ENCODE measurements at regions not wholly inside any gene's neighbourhood (a gene's known extent, or its start where the extent isn't known, plus 50 kb on each side); places are given as distances from the start of the nearest gene placed in this dataset.
"Not testable (repeated sequence)": the region's sequence is repeated elsewhere in the genome, so short reads cannot be mapped to it uniquely, and the experiment has no call there.

DNA sequence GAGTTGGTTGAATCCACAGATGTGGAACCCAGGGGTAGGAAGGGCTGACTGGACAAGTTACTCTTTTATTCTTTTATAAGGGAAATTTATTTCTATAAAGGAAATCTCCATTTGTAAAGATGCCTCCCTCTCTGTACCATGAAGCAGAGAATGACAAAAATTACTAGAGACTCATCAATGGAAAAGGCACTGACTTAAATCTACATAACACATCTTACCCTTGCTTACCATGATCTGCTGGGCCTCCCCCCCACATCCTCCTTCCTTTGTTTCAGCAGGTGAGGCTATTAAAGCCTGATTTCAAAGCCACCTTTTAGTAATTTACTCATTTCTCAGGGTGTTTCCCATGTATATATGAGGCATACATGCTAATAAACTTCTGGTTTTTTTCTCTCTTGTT is 130.2 kb upstream of the HDDC2 start:
- no peak for DNase-seq (ENCODE audit: low spot score)

DNA sequence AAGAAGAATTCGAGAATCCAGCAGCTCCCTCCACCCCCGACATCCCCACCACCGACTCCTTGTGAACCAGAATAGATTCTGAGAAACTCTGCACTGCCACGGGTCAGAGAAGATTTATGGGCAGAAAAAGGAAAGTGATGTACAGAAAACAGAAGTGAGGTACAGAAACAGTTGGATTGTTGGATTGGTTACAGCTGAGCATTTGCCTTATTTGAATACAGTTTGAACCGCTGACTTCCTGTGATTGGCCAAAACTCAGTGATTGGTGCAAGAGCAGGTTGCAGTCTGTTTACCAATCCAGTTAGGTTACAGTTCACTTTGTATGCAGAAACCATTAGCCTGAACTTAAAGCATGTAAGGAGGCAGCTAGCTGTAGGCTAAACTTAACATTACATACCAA is 131.2 kb upstream of the HDDC2 start:
- DNase-seq (ENCODE audit: low spot score), result no peak

DNA sequence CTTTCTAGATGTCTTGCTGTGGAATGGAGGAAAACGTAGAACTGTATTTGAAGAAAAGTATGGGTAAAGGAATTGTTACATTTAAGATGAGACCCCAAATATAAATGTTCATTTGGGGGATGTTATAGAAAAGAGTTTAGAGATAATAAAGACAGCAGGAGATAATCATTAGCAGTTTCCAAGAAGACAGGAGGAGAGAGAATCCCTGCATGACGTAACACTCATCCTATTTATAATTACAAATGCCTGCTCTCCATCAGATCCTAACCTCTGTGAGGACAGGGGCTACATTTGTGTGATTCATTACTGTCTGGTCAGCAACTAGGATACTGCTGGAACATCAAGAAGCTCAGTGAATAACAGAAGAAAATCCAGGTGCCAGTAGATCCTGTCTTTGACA is 133.0 kb upstream of the HDDC2 start:
- no peak for DNase-seq (ENCODE audit: low spot score)

DNA sequence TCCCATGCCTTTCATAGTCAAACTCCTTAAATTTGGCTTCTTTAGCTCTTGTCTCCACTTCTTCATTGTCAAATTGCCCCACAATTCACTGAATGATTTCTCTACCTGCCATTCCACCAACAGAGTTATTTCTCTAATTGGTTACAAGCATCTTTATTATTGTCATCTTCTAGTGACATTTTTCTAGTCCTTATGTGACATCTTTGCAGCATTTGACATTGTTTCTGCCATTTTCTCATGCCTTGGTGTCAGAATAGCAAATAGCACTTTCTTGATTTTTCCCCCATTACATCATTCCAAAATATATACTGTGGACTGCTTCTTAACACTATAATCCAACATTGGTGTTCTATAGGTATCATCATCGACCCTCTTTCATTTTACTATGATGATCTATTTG is 137.7 kb upstream of the HDDC2 start:
- no peak for DNase-seq (ENCODE audit: low spot score)

DNA sequence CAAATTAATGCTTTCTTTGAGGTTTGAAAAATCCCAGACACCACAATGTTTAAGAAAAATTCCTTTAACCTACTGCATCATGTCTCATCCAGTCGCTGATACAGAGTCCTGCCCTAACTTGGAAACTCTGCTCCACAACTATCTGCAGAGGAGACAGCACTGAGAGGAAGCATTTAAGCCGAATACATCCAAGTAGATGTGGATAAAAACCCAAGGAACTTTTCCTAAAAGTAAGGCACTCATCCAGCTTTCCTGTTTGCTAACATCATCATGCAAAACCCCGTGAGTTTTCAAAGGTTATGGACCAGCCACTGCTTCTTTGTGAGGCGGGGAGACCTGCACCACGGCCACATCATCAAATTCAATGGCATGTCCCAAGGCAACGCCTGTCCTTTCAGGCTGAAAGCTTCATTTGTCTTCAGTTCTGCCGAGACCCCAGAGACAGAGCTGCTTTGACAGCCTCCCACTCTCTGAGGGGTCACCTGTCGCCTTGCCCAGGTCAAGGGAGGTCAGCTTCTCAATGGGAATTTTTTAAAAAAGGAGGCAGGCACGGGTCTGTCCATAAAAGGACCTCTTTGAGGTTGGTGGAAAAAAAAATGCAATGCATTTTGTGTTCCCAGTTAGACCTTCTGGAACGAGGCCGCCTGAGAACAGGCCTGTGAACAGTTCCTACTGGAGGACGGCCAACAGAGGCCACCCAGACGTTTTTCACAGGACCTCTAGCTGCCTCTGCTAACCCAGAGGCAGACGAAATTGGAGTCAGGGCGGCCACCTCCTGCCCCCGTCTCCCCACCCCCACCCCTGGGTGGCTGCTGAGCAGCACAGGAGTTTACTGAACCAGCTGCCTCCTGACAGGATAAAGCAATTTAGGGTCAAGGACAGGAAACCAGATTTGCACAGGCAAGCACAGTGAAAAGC is 142.5 kb upstream of the HDDC2 start:
- DNase-seq (ENCODE audit: low spot score), result no peak

DNA sequence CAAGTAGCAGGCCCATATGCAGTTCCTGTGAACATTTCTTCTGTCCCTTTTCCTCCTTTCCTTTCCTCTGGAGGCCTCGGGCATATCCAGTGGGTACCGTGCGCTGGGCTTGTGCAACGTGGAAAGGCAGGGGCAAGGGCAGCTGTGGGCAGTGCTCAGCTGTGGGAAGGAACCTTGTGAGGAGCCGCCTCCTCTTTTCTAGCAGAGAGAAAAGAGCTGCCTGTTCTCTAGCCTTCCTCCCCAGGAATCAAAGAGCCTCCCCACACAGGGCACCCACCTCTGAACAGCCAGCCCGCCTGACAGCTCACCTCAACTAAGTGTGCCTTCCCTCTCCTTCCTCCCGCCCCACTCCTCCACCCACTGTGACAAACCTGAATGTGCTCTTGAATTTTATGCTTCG is 143.3 kb upstream of the HDDC2 start:
- no peak for DNase-seq (ENCODE audit: low spot score)

DNA sequence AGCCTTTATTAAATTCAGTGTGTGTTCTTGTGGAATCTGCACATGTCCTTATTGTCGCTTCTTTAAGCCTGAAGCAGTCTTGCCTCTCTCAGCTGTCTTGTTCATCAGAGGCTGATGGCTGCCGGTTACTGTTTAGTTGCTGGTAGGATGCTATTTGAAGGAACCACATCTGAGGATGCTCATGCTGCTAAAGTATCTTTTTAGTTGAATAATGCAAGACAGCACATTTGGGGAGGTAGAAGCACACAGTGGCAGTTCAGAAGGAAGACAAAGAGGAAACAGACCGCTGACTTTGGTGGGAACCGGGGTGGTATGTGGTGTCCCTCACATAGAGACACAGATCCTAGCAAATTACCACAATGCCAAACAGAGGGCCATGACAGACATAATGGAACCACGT is 144.2 kb upstream of the HDDC2 start:
- DNase-seq (ENCODE audit: low spot score), result no peak

DNA sequence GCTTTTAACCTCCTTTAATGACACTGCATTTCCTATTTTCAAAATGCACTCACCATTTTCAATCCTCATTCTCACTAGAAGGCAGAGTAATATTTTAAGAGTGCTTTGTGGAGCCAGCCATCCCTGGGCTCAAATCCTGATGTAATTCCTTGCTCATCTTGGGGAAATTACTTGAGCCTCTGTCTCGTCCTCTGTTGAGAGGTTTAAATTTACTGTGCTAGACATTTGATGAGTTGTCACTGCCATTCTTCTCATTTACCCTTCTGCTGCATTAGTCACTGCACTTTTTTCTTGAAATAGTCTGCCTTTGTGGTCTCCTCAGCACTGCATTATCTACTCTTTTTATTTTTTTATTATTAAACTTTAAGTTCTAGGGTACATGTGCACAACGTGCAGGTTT is 150.0 kb upstream of the HDDC2 start:
- DNase-seq (ENCODE audit: low spot score), result no peak

DNA sequence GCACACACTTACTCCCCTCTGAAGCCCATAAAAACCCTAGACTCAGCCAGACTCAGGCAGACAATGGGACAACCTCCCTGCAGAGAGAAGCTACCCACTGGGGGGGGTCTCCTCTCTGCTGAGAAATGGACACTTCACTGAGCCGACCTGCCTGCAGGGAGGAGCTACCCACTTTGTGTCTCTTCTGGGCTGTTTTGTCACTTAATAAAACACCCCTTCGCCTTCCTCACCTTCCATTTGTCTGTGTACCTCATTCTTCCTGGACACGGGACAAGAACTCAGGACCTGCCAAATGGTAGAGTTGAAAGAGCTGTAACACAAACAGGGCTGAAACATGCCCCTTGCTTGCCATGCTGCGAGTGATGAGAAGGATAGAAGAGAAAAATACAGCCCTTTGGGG is 151.7 kb upstream of the HDDC2 start:
- DNase-seq (ENCODE audit: low spot score), result no peak

DNA sequence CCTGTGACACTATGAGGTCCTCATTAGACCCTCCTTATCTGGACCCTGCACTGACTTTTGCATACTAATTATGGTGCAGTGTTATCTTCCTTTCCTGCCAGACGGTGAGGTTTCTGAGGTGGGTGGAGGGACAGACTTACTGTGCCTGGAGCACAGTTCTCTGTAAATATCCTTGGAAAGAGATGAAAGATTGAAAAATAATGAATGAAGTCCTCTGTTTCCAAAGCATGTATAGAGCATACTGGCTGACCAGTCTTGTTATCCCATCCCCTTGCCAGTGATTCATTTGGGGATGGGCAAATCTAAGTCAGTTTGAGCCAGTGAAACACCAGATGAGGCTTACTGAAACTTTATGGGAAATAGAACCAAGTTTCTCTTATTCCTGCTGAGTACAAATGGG is 152.6 kb upstream of the HDDC2 start:
- DNase-seq (ENCODE audit: low spot score), result no peak

DNA sequence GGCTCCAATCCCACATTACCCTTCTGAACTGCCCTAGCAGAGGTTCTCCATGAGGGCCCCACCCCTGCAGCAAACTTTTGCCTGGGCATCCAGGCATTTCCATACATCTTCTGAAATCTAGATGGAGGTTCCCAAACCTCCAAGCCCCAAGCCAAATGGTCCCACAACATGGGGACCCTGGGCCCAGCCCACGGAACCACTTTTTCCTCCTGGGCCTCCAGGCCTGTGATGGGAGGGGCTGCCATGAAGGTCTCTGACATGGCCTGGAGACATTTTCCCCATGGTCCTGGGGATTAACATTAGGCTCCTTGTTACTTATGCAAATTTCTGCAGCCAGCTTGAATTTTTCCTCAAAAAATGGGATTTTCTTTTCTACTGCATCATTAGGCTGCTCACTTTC is 156.7 kb upstream of the HDDC2 start:
- DNase-seq (ENCODE audit: low spot score), result not testable (repeated sequence)

DNA sequence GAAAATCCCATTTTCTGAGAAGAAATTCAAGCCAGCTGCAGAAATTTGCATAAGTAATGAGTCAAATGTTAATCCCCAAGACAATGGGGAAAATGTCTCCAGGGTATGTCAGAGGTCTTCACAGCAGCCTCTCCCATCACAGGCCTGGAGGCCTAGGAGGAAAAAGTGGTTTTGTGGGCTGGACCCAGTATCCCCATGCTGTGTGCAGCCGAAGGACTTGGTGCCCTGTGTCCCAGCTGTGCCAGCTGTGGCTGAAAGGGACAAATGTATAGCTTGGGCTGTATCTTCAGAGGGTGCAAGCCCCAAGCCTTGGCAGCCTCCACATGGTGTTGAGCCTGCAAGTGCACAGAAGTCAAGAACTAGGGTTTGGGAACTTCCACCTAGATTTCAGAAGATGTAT is 163.6 kb upstream of the HDDC2 start:
- not testable (repeated sequence) for DNase-seq (ENCODE audit: low spot score)

DNA sequence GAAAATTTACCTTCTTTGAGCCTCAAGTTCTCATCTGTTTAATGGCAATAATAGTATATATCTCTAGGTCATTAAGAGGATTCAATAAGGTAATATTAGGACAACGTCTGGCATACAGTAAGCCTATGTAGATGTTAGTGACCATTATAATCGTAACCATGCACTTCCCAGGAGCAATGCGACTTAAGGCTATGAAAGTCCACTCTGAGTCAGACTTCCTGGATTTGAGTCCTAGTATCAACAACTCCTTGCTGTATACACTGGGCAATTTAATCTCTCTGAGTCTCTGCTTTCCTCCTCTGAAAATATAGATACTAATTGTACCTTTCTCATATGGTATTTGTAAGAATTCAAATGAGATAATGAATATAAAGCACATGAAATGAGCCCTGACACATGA is 168.1 kb upstream of the HDDC2 start:
- peak; percentile 4 for DNase-seq (ENCODE audit: low spot score)

DNA sequence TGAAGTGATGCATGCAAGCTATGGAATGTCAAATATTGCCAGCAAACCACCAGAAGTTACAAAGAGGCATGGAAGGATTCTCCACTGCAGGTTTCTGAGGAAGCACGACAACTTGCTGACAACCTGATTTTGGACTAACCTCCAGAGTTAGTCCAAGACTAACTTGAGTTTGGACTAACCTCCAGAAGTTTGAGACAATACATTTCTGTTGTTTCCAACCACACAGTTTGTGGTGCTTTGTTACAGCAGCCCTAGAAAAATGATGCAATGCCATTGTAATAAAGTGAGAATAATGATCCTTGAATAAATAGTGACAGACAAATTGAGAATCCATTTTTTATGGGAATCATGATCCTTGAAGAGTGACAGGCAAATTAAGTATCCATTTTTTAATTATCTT is 169.9 kb upstream of the HDDC2 start:
- no peak for DNase-seq (ENCODE audit: low spot score)

DNA sequence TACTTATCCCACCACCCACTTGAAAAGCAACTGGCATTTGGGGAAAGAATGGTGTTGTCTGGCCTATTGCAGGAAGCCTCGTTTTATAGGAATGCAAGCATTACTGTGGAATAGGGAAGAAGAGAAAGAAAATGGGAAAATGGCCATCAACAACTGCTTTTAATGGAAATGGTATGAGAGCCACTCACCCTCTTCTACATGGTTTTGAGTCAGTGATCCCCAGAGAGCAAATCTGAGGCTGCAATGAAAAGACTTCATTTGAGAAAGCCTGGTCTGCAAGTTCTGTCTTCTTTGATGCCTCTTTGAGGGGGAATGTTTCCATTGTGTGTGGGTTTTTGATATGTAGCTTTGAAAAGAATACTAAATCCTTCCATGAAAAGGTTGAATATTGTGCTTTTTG is 172.3 kb upstream of the HDDC2 start:
- no peak for DNase-seq (ENCODE audit: low spot score)

DNA sequence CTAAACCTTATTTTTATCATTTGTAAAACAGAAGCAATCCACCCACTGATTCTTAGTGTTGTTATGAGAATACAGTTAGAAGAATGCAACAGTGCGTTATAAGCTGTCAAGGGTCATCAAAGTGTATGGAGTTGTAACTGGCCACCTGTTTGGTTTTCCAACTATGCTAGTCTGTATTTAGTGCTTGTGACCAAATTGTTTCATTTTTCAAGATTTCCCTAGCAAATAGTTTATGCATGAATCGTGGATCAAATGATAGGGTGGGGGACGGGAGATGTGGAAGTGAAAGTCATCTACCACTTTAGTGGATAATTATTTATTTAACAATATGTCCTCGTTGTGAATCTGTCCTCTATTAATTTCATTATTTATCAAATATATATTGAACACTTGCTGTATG is 175.4 kb upstream of the HDDC2 start:
- no peak for DNase-seq (ENCODE audit: low spot score)

DNA sequence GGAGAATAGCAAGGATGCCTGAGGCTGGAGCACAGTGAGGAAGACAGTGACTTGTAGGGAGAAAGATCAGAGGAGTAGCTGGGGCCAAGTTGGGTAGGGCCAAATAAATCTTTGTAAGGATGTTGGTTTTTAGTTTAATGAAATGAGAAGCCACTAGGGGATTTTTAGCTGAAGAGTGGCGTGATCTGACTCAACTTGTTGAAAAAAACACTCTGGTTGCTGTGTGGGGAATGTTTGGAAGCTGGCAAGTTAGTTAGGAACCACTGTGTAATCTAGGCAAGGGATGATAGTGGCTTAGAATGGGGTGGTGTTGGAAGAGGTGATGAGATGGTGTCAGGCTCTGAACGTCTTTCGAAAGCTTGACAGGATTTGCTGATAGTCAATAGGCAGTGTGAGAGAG is 176.1 kb upstream of the HDDC2 start:
- DNase-seq (ENCODE audit: low spot score), result no peak

DNA sequence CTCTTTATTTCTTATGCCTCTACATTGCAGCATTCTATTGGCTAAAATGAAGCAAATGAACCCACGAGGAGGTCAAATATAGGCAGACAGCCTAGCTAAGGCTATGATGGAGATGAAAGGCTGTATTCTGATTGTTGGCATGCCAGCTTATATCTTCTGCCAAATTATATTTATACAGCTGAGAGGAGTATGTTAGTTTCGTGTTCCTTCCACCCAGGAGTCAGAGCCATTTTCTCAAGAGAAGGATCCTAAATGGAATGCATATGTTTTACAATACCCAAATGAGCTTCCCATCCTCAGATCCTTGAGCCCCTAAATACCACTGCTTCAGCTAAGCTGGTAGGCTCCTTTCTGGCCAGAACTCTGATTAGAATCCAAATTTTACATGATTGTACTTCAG is 178.4 kb upstream of the HDDC2 start:
- no peak for DNase-seq (ENCODE audit: low spot score)

DNA sequence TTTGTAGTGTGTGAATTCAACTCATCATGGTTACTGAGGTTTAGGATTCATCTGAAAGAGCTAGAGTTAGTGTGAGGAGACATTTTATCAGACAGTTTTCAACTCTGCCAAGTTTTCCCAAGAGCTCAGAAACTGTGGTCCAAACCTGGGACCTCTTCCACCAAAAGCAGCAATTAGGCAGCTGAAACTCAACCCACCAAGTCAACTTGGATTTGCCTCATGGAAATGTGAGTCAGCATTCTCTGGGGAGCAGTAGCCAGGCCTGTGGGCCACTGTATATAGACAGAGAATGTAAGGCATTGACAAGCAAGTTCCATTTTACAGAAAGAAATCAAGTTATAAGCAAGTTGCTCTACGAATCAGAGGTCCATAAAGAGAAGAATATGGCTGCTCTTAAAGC is 178.8 kb upstream of the HDDC2 start:
- DNase-seq (ENCODE audit: low spot score), result no peak

DNA sequence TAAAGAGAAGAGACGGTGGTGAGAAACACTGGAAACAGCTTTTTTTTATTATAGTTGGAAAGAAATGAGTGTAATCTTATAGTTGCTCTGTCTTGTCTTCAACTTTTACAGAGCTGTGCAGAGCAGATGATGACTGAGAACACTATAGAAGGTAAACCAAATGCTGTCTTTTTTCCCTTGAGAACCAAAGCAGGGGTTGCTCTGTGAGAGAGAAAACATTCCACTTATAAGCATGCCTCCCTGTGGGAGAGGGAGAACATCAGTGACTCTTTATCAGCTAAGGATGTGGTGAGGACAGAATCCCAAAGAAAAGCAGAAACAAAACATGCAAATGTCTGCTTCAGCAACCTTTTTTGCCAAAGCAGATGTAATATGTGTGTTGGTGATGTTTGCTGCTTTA is 179.3 kb upstream of the HDDC2 start:
- no peak for DNase-seq (ENCODE audit: low spot score)

DNA sequence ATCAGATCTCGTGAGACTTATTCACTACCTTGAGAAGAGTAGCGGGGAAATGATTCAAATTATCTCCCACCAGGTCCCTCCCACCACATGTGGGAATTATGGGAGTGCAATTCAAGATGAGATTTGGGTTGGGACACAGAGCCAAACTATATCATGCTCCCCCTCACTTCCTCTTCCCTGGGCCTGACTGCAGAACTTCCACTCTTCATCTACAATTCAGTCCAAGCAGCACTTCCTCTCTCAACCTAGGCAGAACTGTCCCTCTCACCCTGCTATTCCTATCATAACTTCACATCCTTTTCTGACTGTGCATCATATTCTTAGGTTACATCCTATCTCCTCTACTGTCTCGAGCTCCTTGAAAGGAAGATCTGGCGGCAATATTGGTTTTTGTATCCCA is 184.0 kb upstream of the HDDC2 start:
- DNase-seq (ENCODE audit: low spot score), result no peak

DNA sequence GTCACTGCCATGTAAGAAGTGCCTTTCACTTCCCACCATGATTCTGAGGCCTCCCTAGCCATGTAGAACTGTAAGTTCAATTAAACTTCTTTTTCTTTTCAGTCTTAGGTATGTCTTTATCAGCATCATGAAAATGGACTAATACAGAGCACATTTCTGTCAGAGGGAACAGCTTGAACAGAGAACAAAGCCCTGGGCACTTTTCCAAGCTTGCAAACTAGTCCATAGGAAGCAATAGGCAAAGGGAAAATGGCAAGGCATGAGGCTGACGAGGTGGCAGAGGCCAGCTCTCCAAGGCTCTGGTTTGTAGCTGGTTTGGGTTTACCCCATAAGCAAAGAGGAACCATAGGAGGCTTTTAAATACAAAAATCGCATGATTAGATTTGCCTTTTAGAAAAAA is 185.1 kb upstream of the HDDC2 start:
- no peak for DNase-seq (ENCODE audit: low spot score)

DNA sequence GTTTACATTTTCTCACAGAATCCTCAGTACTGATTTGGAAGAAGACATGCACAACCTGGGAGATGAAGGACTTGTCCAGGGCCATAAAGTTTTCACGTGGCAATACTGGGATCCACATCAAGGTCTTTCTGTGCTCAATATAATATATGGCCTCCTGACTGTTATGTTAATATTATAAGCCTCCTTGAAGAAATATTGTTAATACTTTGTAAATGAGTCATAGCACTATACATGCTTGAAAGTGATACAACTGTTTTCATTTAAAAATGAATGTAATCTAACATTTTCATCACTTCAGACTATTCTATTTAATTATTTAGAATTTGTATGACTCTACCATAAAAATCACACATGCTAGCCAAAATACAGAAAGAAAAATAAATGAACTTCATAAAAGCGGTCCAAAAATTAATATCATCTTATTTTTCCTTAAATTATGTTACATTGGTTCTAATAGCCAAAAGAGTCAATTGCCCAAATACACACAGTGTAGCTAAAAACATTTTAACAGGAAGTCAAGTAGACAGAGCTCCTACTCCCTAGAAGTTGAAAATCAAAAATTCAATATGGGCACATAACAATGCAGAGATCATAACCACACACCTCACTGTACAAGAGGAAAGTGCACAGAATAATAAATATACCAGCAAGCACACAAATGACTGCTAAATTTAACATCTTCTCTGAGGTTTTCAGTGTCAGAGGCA is 188.0 kb upstream of the HDDC2 start:
- no peak for DNase-seq (ENCODE audit: low spot score)
